ENCODE measurements at regions not wholly inside any gene's neighbourhood (a gene's known extent, or its start where the extent isn't known, plus 50 kb on each side); places are given as distances from the start of the nearest gene placed in this dataset.

- DNase-seq = no peak
These were observed 251.0 kb downstream of the DIO2 start for GRCh38 chr14:79960288-79960687.

GRCh38 chr14:79951572-79951971 is 259.7 kb downstream of the DIO2 start:
- no peak for DNase-seq

GRCh38 chr14:79949906-79950305 is 261.4 kb downstream of the DIO2 start:
- DNase-seq = no peak

GRCh38 chr14:79947440-79948054 is 263.8 kb downstream of the DIO2 start:
- DNase-seq = no peak

- DNase-seq = no peak
These were observed 272.1 kb downstream of the DIO2 start for GRCh38 chr14:79939235-79939634.

- DNase-seq = no peak
These were observed 273.1 kb downstream of the DIO2 start for GRCh38 chr14:79938185-79938584.

- no peak for DNase-seq
These were observed 273.9 kb downstream of the DIO2 start for GRCh38 chr14:79937433-79937832.

- no peak for DNase-seq
These were observed 286.8 kb downstream of the DIO2 start for GRCh38 chr14:79924551-79924950.

- no peak for DNase-seq
These were observed 291.1 kb downstream of the DIO2 start for GRCh38 chr14:79920180-79920692.

All from CD4-positive, alpha-beta T cell treated with Interferon alpha-2 for 1 hour (primary cell).